ENCODE measurements at regions not wholly inside any gene's neighbourhood (a gene's known extent, or its start where the extent isn't known, plus 50 kb on each side); places are given as distances from the start of the nearest gene placed in this dataset.
"Not testable (repeated sequence)": the region's sequence is repeated elsewhere in the genome, so short reads cannot be mapped to it uniquely, and the experiment has no call there.

DNA sequence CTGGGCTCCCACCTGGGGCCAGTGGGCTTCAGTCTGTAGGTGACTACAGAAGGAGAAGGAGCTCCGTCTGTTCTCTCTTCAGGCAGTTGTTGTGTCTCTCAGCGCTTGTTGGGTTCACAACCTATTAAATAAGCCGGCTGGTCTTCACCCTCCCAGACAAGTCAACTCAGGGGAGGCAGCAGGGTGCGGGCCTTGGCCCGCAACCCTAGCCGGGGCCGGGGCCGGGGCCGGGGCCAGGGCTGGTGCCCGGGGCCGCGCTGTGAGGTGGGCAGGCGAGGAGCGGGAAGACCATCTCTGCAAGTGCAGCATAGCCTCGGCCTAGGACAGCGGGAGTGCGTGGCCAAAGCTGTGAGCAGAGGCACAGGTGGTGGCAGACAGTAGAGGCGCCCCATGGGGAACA is 95.1 kb upstream of the PTPN20 start:
- H3K27me3 ChIP-seq (ENCODE audit: control insufficient read depth in 2 of 2, insufficient read depth in 1 of 2, low read length in 1 of 2); H3K4me3 ChIP-seq (ENCODE audit: low read length in 2 of 2); DNase-seq (ENCODE audit: low read depth in 6 of 9, low spot score in 9 of 9); H3K9me3 ChIP-seq (ENCODE audit: control insufficient read depth in 2 of 2, insufficient read depth in 1 of 2, low read length in 1 of 2); H3K4me1 ChIP-seq (ENCODE audit: control insufficient read depth in 2 of 2, insufficient read depth in 2 of 2, low read length in 2 of 2); H3K36me3 ChIP-seq (ENCODE audit: control insufficient read depth in 2 of 2, insufficient read depth in 2 of 2, low read length in 1 of 2); H3K27ac ChIP-seq (ENCODE audit: low read depth in 1 of 2, low read length in 1 of 2): not testable (repeated sequence)
- WGBS, result 100% methylated on average over 14 of the region's 18 CpGs

- 94% methylated on average over 5 of the region's 11 CpGs for WGBS
Observed at GRCh38 chr10:46840393-46841050, 70.7 kb upstream of the PTPN20 start.

GRCh38 chr10:46841051-46841593 is 70.1 kb upstream of the PTPN20 start:
- WGBS, result 95% methylated on average over 10 of the region's 10 CpGs
- DNase-seq (ENCODE audit: low read depth in 6 of 9, low spot score in 9 of 9); H3K4me1 ChIP-seq (ENCODE audit: control insufficient read depth in 2 of 2, insufficient read depth in 2 of 2, low read length in 2 of 2); H3K9me3 ChIP-seq (ENCODE audit: control insufficient read depth in 2 of 2, insufficient read depth in 1 of 2, low read length in 1 of 2); H3K4me3 ChIP-seq (ENCODE audit: low read length in 2 of 2); H3K27ac ChIP-seq (ENCODE audit: low read depth in 1 of 2, low read length in 1 of 2); H3K36me3 ChIP-seq (ENCODE audit: control insufficient read depth in 2 of 2, insufficient read depth in 2 of 2, low read length in 1 of 2); H3K27me3 ChIP-seq (ENCODE audit: control insufficient read depth in 2 of 2, insufficient read depth in 1 of 2, low read length in 1 of 2): not testable (repeated sequence)

More at GRCh38 chr10:46840393-46841050, 70.7 kb upstream of the PTPN20 start:
- not testable (repeated sequence) for H3K36me3 ChIP-seq (ENCODE audit: control insufficient read depth in 2 of 2, insufficient read depth in 2 of 2, low read length in 1 of 2); H3K9me3 ChIP-seq (ENCODE audit: control insufficient read depth in 2 of 2, insufficient read depth in 1 of 2, low read length in 1 of 2); H3K27me3 ChIP-seq (ENCODE audit: control insufficient read depth in 2 of 2, insufficient read depth in 1 of 2, low read length in 1 of 2); DNase-seq (ENCODE audit: low read depth in 6 of 9, low spot score in 9 of 9); H3K4me1 ChIP-seq (ENCODE audit: control insufficient read depth in 2 of 2, insufficient read depth in 2 of 2, low read length in 2 of 2); H3K27ac ChIP-seq (ENCODE audit: low read depth in 1 of 2, low read length in 1 of 2); H3K4me3 ChIP-seq (ENCODE audit: low read length in 2 of 2)

DNA sequence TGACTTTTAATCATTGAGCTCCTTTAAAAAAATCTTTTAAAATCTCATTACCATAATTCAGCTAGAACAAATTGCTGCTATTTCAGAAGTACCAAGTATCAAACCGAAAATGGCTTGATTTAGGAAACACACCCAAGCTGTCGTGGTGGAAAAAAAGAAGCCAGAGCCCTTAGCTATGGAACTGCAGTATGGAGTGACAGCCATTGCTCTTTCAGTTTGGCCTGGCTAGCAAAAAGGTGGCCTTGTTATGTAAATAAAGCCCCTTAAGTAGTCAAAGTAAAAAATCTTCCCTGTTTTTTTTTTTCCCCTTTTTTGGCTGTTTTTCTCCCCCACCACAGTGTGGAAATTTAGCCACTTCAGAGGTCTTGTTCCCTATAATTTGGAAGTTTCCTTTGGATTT is 66.0 kb upstream of the PTPN20 start:
- not testable (repeated sequence) for DNase-seq (ENCODE audit: low read depth in 6 of 9, low spot score in 9 of 9); H3K4me3 ChIP-seq (ENCODE audit: low read length in 2 of 2); H3K9me3 ChIP-seq (ENCODE audit: control insufficient read depth in 2 of 2, insufficient read depth in 1 of 2, low read length in 1 of 2); H3K36me3 ChIP-seq (ENCODE audit: control insufficient read depth in 2 of 2, insufficient read depth in 2 of 2, low read length in 1 of 2); H3K4me1 ChIP-seq (ENCODE audit: control insufficient read depth in 2 of 2, insufficient read depth in 2 of 2, low read length in 2 of 2); H3K27me3 ChIP-seq (ENCODE audit: control insufficient read depth in 2 of 2, insufficient read depth in 1 of 2, low read length in 1 of 2); H3K27ac ChIP-seq (ENCODE audit: low read depth in 1 of 2, low read length in 1 of 2)
- 92% methylated on average over 2 of the region's 2 CpGs for WGBS

- not testable (repeated sequence) for H3K27me3 ChIP-seq (ENCODE audit: control insufficient read depth in 2 of 2, insufficient read depth in 1 of 2, low read length in 1 of 2); DNase-seq (ENCODE audit: low read depth in 6 of 9, low spot score in 9 of 9)
- WGBS, result 90% methylated on average over 1 of the region's 6 CpGs
Observed at GRCh38 chr10:46845640-46846039, 65.6 kb upstream of the PTPN20 start.

GRCh38 chr10:46860753-46861152 is 50.5 kb upstream of the PTPN20 start:
- not testable (repeated sequence) for H3K4me3 ChIP-seq (ENCODE audit: low read length in 2 of 2); DNase-seq (ENCODE audit: low read depth in 6 of 9, low spot score in 9 of 9); H3K4me1 ChIP-seq (ENCODE audit: control insufficient read depth in 2 of 2, insufficient read depth in 2 of 2, low read length in 2 of 2); H3K27ac ChIP-seq (ENCODE audit: low read depth in 1 of 2, low read length in 1 of 2); H3K36me3 ChIP-seq (ENCODE audit: control insufficient read depth in 2 of 2, insufficient read depth in 2 of 2, low read length in 1 of 2); H3K9me3 ChIP-seq (ENCODE audit: control insufficient read depth in 2 of 2, insufficient read depth in 1 of 2, low read length in 1 of 2); H3K27me3 ChIP-seq (ENCODE audit: control insufficient read depth in 2 of 2, insufficient read depth in 1 of 2, low read length in 1 of 2)
- WGBS, result 93% methylated on average over 1 of the region's 1 CpG

More at GRCh38 chr10:46845640-46846039, 65.6 kb upstream of the PTPN20 start:
- not testable (repeated sequence) for H3K4me1 ChIP-seq (ENCODE audit: control insufficient read depth in 2 of 2, insufficient read depth in 2 of 2, low read length in 2 of 2); H3K27ac ChIP-seq (ENCODE audit: low read depth in 1 of 2, low read length in 1 of 2); H3K9me3 ChIP-seq (ENCODE audit: control insufficient read depth in 2 of 2, insufficient read depth in 1 of 2, low read length in 1 of 2); H3K4me3 ChIP-seq (ENCODE audit: low read length in 2 of 2); H3K36me3 ChIP-seq (ENCODE audit: control insufficient read depth in 2 of 2, insufficient read depth in 2 of 2, low read length in 1 of 2)

Measured in thymus (tissue), 11 donors.